ENCODE measurements at regions not wholly inside any gene's neighbourhood (a gene's known extent, or its start where the extent isn't known, plus 50 kb on each side); places are given as distances from the start of the nearest gene placed in this dataset.

DNA sequence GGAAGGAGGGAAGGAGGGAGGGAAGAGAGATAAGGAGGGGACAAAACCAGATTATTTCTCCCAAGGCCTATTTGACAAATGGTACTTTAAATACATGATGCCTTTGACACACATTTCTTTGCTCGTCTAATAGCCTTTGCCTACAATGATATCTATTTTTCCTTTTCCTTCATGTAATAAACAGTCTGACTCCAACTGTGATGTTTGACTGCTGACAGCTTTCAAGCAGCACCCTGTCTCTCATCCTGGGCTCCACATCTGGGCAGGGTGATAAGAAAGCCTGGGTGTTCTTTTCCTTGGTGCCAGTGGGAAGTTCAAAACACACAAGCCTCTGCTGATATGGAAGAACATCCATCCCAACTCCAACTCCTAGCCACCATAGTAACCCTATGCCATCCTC, 1277.7 kb upstream of the NXPH2 start:
- TF ChIP-seq TCF12 (IDR thresholded peaks at IDR 0.05) (no peak), RFX5 (IDR thresholded peaks at IDR 0.05; ENCODE audit: low read length) (no peak), EZH2phosphoT487 (IDR thresholded peaks at IDR 0.05; ENCODE audit: borderline replicate concordance, low read depth) (no peak), RAD21 (IDR thresholded peaks at IDR 0.05; ENCODE audit: low read length) (no peak), RCOR1 (IDR thresholded peaks at IDR 0.05; ENCODE audit: low read length) (no peak), ELF1 (IDR thresholded peaks at IDR 0.05) (no peak), EP300 (IDR thresholded peaks at IDR 0.05; ENCODE audit: borderline replicate concordance in 1 of 2, low read depth in 1 of 2, low read length in 1 of 2) (no peak), SMC3 (IDR thresholded peaks at IDR 0.05; ENCODE audit: low read depth, low read length) (no peak), MXI1 (IDR thresholded peaks at IDR 0.05; ENCODE audit: low read depth, low read length) (no peak), CHD2 (IDR thresholded peaks at IDR 0.05; ENCODE audit: low read length, partially characterized antibody) (no peak), GATA2 (CRISPR knock-in tag; IDR thresholded peaks at IDR 0.05) (no peak)
- TF ChIP-seq, protein P1, sequence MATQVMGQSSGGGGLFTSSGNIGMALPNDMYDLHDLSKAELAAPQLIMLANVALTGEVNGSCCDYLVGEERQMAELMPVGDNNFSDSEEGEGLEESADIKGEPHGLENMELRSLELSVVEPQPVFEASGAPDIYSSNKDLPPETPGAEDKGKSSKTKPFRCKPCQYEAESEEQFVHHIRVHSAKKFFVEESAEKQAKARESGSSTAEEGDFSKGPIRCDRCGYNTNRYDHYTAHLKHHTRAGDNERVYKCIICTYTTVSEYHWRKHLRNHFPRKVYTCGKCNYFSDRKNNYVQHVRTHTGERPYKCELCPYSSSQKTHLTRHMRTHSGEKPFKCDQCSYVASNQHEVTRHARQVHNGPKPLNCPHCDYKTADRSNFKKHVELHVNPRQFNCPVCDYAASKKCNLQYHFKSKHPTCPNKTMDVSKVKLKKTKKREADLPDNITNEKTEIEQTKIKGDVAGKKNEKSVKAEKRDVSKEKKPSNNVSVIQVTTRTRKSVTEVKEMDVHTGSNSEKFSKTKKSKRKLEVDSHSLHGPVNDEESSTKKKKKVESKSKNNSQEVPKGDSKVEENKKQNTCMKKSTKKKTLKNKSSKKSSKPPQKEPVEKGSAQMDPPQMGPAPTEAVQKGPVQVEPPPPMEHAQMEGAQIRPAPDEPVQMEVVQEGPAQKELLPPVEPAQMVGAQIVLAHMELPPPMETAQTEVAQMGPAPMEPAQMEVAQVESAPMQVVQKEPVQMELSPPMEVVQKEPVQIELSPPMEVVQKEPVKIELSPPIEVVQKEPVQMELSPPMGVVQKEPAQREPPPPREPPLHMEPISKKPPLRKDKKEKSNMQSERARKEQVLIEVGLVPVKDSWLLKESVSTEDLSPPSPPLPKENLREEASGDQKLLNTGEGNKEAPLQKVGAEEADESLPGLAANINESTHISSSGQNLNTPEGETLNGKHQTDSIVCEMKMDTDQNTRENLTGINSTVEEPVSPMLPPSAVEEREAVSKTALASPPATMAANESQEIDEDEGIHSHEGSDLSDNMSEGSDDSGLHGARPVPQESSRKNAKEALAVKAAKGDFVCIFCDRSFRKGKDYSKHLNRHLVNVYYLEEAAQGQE (IDR thresholded peaks at IDR 0.05; ENCODE audit: low read depth, low read length): no peak
- TF ChIP-seq, protein P2, sequence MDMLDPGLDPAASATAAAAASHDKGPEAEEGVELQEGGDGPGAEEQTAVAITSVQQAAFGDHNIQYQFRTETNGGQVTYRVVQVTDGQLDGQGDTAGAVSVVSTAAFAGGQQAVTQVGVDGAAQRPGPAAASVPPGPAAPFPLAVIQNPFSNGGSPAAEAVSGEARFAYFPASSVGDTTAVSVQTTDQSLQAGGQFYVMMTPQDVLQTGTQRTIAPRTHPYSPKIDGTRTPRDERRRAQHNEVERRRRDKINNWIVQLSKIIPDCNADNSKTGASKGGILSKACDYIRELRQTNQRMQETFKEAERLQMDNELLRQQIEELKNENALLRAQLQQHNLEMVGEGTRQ (IDR thresholded peaks at IDR 0.05; ENCODE audit: borderline replicate concordance, low read depth, low read length): no peak
- TF ChIP-seq, protein P3, sequence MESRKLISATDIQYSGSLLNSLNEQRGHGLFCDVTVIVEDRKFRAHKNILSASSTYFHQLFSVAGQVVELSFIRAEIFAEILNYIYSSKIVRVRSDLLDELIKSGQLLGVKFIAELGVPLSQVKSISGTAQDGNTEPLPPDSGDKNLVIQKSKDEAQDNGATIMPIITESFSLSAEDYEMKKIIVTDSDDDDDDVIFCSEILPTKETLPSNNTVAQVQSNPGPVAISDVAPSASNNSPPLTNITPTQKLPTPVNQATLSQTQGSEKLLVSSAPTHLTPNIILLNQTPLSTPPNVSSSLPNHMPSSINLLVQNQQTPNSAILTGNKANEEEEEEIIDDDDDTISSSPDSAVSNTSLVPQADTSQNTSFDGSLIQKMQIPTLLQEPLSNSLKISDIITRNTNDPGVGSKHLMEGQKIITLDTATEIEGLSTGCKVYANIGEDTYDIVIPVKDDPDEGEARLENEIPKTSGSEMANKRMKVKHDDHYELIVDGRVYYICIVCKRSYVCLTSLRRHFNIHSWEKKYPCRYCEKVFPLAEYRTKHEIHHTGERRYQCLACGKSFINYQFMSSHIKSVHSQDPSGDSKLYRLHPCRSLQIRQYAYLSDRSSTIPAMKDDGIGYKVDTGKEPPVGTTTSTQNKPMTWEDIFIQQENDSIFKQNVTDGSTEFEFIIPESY (IDR thresholded peaks at IDR 0.05; ENCODE audit: borderline replicate concordance, low read depth): no peak
- H3F3A ChIP-seq (replicated peaks; ENCODE audit: insufficient read depth): no peaks in the 10 kb centered on the region
- ChIA-PET POLR2A (no interaction called here), CTCF (interaction anchor here (1.1 kb wide), 1 partner anchor 755 kb away, joined by 3 read pairs; no protein-coding TSS in a partner anchor)
- H4K20me1 ChIP-seq (ENCODE audit: insufficient read depth): no peaks in the 10 kb centered on the region
- no peaks in the 10 kb centered on the region for H3K79me2 ChIP-seq (ENCODE audit: insufficient read depth)
- 52% methylated on average over 1 of the region's 1 CpG for WGBS (ENCODE audit: low lambda C conversion rate)
- no peak overlapping the region for H3K4me3 ChIP-seq (ENCODE audit: low read depth in 2 of 2, low read length in 1 of 2)
- no peaks in the 10 kb centered on the region for H3K27me3 ChIP-seq (ENCODE audit: insufficient read depth)
- no peaks in the 10 kb centered on the region for H3K36me3 ChIP-seq (replicated peaks in 1 of 2; ENCODE audit: control insufficient read depth in 1 of 2, insufficient read depth in 2 of 2, low read length in 1 of 2)
- no peak overlapping the region for H3K4me2 ChIP-seq
- H3K27ac ChIP-seq (ENCODE audit: low read depth in 2 of 2, low read length in 1 of 2): no peak overlapping the region
- H3K4me1 ChIP-seq (ENCODE audit: control insufficient read depth in 1 of 2, insufficient read depth in 2 of 2, low read depth in 1 of 2, low read length in 1 of 2): no peaks in the 10 kb centered on the region
- H3K9ac ChIP-seq: no peak overlapping the region
- H3K9me2 ChIP-seq: no peaks in the 10 kb centered on the region
- no peak for DNase-seq
- H3K9me3 ChIP-seq: no peaks in the 10 kb centered on the region
- no peak overlapping the region for H2AFZ ChIP-seq (ENCODE audit: low read depth)

Measured in SK-N-SH (cell line).